Skeletal muscle tissue (tissue), 3 donors: ENCODE measurements at regions not wholly inside any gene's neighbourhood (a gene's known extent, or its start where the extent isn't known, plus 50 kb on each side); places are given as distances from the start of the nearest gene placed in this dataset.
"Not testable (repeated sequence)": the region's sequence is repeated elsewhere in the genome, so short reads cannot be mapped to it uniquely, and the experiment has no call there.

Source experiments
- H3K27ac ChIP-seq: one replicate; pipeline ENCODE4 v1.7.0; 2013; ENCODE audit warnings: mild to moderate bottlenecking, low read depth, low read length, inconsistent platforms
- H3K27me3 ChIP-seq, 3 donors: one replicate each; pipeline ENCODE4 v1.7.0; 2013; ENCODE audit warnings: low read length in 3 of 3; ENCODE audit not compliant: control insufficient read depth in 3 of 3, insufficient read depth in 3 of 3
- H3K36me3 ChIP-seq, 3 donors: one replicate each; pipeline ENCODE4 v1.7.0; 2013; ENCODE audit warnings: low read length in 3 of 3; ENCODE audit not compliant: control insufficient read depth in 3 of 3, insufficient read depth in 3 of 3
- H3K4me1 ChIP-seq, 3 donors: one replicate each; pipeline ENCODE4 v1.7.0; 2013; ENCODE audit warnings: low read length in 3 of 3, mild to moderate bottlenecking in 3 of 3; ENCODE audit not compliant: control insufficient read depth in 3 of 3, insufficient read depth in 3 of 3
- H3K4me3 ChIP-seq, 3 donors: one replicate each; pipeline ENCODE4 v1.7.0; 2013; ENCODE audit warnings: low read length in 3 of 3
- H3K9ac ChIP-seq, 3 donors: one replicate each; pipeline ENCODE4 v1.7.0; 2013; ENCODE audit warnings: low read length in 3 of 3, mild to moderate bottlenecking in 3 of 3, moderate library complexity in 2 of 3, low read depth in 1 of 3
- H3K9me3 ChIP-seq, 3 donors: one replicate each; pipeline ENCODE4 v1.7.0; 2013; ENCODE audit warnings: low read length in 3 of 3; ENCODE audit not compliant: control insufficient read depth in 3 of 3
- donor health status: Osteomylitis.

DNA sequence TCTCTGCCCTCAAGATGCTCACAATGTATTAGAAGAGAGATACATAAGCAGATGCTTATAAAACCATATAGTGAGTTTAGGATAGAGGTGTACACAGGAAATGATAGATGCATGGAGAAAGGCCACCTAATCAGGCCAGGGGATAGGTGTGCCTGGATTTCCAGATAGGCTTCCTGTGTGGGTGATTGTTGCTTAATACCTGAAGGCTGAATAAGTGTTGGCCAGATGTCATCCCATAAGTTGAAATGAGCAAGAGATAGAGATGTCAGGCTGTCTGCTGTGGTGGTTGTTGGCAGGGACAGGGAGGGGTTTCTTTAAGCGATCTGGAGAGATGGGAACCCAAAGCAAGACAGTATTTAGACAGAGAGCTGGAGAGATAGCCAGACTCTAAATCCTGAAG lies 109.8 kb upstream of the SGK1 start:
- H3K36me3 ChIP-seq = no peaks in the 10 kb centered on the region
- H3K9me3 ChIP-seq = no peaks in the 10 kb centered on the region
- H3K4me1 ChIP-seq = no peaks in the 10 kb centered on the region
- no peak overlapping the region for H3K27ac ChIP-seq
- no peak overlapping the region for H3K9ac ChIP-seq
- H3K4me3 ChIP-seq = no peak overlapping the region
- H3K27me3 ChIP-seq = no peaks in the 10 kb centered on the region

DNA sequence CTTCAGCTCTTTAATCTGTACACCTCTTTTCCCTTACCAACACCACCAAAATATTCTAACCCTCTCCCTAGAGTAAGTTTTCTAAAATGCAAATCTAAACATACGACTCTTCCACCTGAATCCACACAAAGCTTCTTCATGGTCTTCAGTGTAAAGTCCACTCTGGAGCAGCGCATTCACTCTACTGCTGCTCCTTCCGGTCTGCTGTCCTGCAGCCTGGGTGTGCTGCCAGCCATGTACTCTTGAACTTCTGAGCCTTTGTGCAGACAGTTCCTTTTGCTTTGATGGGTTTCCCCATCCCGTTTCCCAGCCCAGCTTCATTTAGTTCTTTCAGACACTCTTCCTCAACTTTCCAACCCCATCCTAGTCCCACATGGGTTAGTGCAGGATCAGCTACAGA lies 108.7 kb upstream of the SGK1 start:
- Histone ChIP-seq H3K4me3 (no peak overlapping the region), H3K9me3 (no peaks in the 10 kb centered on the region), H3K27ac (no peak overlapping the region), H3K27me3 (no peaks in the 10 kb centered on the region), H3K9ac (no peak overlapping the region), H3K36me3 (no peaks in the 10 kb centered on the region), H3K4me1 (no peaks in the 10 kb centered on the region)

DNA sequence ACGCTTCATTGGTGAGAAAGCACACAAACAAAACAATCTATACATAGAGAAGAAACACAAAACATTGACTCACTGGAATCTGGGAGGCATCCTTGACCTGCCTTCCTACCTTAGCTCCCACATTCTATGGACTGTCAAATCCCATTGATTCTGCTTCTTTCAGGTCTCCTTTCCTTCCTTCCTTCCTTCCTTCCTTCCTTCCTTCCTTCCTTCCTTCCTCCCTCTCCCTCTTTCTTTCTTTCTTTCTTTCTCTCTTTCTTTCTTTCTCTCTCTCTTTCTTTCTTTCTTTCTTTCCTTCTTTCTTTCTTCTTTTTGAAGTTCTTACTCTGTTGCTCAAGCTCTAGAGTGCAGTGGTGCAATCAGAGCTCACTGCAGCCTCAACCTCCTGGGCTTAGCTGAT lies 108.0 kb upstream of the SGK1 start:
- not testable (repeated sequence) for H3K4me1 ChIP-seq, H3K27ac ChIP-seq

DNA sequence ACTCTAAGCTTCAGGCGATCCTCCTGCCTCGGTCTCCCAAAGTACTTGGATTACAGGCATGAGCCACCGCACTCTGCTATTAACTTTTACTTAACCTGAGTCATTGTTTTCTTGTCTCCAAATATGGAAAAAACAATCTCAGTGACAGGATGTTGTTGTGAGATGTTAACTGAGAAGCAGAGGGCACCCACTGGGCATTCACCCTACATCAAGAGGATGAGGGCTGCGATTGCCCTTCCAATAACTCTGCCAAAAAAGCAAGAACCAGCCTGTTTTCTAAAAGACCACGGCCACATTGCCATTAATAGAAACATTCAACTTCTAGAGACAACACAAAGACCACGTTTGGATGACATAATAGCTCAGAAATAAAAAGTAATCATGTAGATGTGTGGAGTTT lies 107.6 kb upstream of the SGK1 start:
- H3K4me3 ChIP-seq = no peak overlapping the region
- H3K4me1 ChIP-seq = no peaks in the 10 kb centered on the region

More for the DNA sequence above, 108.0 kb upstream of the SGK1 start:
- H3K9me3 ChIP-seq, H3K36me3 ChIP-seq, H3K4me3 ChIP-seq, H3K27me3 ChIP-seq, H3K9ac ChIP-seq: not testable (repeated sequence)

DNA sequence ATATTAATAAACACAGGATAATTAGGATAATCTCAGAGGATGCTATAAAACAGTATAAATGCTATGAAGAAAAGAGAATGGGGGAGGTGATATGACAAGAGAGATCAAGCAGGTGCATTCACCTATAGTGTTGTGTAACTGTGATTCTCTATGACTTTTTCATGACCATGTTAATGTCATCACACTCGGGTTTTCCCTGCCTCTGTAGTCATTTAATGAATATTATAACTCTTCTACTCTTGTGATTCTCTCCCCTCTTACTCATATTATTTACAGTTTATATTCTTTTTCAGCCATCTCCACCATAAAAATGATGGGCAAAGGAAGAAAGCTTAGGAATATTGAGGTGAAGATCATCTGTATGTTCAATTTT lies 106.9 kb upstream of the SGK1 start:
- Histone ChIP-seq H3K4me3 (no peak overlapping the region), H3K27ac (no peak overlapping the region), H3K4me1 (no peaks in the 10 kb centered on the region), H3K27me3 (no peaks in the 10 kb centered on the region), H3K36me3 (no peaks in the 10 kb centered on the region), H3K9me3 (no peaks in the 10 kb centered on the region), H3K9ac (no peak overlapping the region)

More for the DNA sequence above, 107.6 kb upstream of the SGK1 start:
- no peaks in the 10 kb centered on the region for H3K27me3 ChIP-seq
- no peaks in the 10 kb centered on the region for H3K9me3 ChIP-seq
- no peaks in the 10 kb centered on the region for H3K36me3 ChIP-seq
- no peak overlapping the region for H3K27ac ChIP-seq
- no peak overlapping the region for H3K9ac ChIP-seq

DNA sequence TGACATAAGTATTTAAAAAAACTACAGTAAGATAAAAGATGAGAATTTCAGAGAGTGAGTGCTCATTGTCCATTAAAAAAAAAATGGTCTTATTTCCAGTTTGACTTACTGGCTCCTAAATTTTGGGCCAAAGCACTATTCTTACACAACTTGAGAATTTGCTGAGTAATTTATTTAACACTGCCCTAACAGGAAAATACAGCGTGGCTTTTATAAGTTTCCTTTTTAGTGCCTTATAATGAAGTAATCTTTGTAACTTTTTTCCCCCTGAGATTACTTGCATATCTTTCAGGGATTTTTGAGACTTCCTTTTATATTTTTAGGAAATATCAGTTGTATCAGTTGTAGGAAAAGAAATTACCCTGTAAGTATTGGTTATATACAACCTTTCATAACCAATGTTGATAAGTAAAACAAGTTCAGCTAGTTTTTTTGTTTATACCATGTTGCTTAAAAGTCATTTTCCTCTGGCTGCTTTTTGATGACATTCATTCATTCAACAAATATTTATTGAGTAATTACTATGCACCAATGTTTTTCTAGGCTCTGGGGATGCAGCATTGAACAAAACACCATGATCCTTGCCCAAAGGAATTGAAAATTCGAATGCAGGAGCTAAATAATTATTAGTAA lies 106.4 kb upstream of the SGK1 start:
- no peak overlapping the region for H3K4me3 ChIP-seq
- H3K9ac ChIP-seq = no peak overlapping the region
- no peak overlapping the region for H3K27ac ChIP-seq
- no peaks in the 10 kb centered on the region for H3K27me3 ChIP-seq
- no peaks in the 10 kb centered on the region for H3K4me1 ChIP-seq
- H3K9me3 ChIP-seq = no peaks in the 10 kb centered on the region
- no peaks in the 10 kb centered on the region for H3K36me3 ChIP-seq

DNA sequence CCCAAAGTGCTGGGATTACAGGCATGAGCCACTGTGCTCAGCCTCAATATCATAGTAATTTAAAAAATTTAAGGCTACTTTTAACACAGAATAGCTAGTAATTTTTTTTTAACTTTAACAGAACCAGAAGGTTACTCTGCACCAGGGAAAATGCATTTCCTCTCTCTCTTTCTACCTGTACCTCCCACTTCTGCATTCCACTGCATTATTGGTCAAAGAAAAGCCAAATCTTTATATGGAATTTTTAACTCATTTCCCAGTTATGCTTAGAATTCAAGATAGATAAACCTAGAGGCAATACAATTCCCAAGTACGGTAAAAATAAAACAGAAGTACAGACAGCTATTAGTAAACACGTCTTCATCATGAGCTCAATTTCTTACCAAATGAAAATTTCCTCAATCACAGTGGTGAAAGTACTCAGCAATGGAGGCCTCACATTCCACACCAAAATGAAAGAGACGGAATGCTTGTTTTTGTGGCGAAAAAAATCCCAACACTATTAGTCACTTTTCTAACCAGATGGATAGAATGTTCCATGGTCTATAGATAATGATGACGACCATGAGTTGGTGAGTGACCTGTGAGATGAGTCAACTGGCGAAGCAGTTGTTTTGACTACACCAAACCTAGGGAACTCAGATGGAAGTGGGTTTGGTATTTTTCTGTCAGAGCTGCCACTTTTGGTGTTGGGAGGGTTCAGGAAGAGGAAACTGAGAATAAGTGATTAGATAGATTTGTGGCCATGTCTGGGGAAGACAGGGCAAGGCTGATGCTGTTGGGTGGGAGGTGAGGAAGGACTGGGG lies 104.7 kb upstream of the SGK1 start:
- Histone ChIP-seq H3K36me3 (no peaks in the 10 kb centered on the region), H3K4me1 (no peaks in the 10 kb centered on the region), H3K9me3 (no peaks in the 10 kb centered on the region), H3K27ac (no peak overlapping the region), H3K9ac (no peak overlapping the region), H3K4me3 (no peak overlapping the region), H3K27me3 (no peaks in the 10 kb centered on the region)

DNA sequence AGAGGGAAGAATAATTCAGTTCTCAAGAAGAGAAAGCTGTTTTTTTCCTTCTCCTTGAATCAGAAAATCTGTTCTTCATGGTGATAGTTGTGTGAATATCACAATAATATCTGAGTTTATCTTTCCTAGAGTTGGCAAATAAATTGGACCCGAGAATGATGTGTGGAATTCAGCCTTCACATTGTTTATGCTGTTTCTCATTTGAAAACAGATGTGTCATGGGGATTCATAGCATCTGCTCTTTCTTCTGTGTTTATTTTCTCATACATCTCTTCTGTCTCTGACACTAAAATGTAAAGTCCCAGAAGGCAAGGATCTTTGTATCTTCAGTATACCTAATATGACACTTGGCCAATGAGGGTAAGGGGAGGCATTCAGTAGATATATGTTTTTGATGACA lies 103.6 kb upstream of the SGK1 start:
- Histone ChIP-seq H3K4me1 (no peaks in the 10 kb centered on the region), H3K27me3 (no peaks in the 10 kb centered on the region), H3K9ac (no peak overlapping the region), H3K36me3 (no peaks in the 10 kb centered on the region), H3K27ac (no peak overlapping the region), H3K4me3 (no peak overlapping the region), H3K9me3 (no peaks in the 10 kb centered on the region)

DNA sequence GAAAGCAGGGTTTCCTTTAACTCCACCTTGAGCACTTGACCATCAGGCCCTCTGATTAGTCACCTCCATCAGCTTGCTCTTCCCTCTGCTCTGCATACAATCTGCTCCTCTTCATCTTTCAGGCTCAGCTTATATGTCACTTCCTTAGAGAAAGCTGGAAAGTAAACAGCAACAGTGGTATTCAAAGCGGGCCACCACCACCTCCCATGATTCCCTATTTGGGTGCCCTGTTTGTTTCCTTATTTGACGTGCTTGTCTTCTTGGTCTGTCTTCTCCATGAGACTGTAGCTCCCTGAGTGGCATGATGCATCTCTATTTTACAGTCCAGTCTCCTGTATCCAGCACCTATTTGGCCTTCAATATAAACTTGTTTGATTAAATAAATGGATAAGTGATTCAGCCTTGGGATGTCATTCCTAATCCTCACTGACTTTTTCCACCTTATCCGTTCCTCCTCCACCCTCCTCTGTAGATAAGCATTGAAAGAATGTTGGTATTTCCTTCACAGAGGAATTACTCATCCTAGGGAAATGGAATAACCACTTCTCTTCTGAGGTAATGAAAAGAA lies 102.8 kb upstream of the SGK1 start:
- Histone ChIP-seq H3K27ac (no peak overlapping the region), H3K9ac (no peak overlapping the region), H3K4me1 (no peaks in the 10 kb centered on the region), H3K27me3 (no peaks in the 10 kb centered on the region), H3K36me3 (no peaks in the 10 kb centered on the region), H3K9me3 (no peaks in the 10 kb centered on the region), H3K4me3 (no peak overlapping the region)

DNA sequence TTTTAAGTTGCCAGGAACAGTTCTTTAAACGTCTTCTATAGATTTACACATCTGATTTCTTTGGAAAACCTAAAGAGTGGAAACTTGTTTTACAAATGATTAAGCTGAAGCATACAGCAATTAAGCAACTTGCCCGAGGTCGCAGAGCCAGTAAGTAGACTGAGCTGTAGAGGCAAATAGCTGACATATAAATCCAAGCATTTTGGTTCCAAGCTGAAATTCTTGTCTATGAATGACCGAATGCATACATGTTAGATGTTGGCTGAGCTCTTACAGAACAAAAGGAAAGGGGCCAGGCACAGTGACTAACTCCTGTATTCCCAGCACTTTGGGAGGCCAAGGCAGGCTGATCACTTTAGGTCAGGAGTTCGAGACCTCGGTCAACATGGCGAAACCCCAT lies 101.8 kb upstream of the SGK1 start:
- H3K36me3 ChIP-seq = no peaks in the 10 kb centered on the region
- no peaks in the 10 kb centered on the region for H3K4me1 ChIP-seq
- no peak overlapping the region for H3K9ac ChIP-seq
- no peaks in the 10 kb centered on the region for H3K9me3 ChIP-seq
- H3K27me3 ChIP-seq = no peaks in the 10 kb centered on the region
- no peak overlapping the region for H3K27ac ChIP-seq
- H3K4me3 ChIP-seq = no peak overlapping the region
